ENCODE measurements at regions not wholly inside any gene's neighbourhood (a gene's known extent, or its start where the extent isn't known, plus 50 kb on each side); places are given as distances from the start of the nearest gene placed in this dataset.
A peak's percentile ranks its signal among the peaks of the same experiment; 100 is the strongest.

DNA sequence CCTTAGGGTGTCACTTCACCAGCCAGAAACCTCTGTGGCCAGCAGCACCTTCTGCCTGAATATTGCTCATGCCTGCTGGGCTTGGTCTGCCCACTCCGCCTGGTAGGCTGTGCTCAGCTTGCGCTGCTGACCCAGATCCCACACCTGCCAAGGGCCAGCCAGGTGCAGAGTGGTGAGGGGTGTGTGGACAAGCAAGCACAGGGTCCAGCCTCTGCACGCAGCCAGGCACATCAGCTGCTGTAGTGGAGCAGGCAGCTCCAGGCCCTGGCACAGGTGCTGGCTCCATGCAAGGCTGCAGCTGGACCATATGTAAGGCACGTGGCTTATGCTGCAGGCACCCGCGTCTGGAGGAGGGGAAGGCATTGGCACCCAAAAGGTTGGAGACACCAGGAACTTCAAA is 567.4 kb downstream of the INHBA start:
- H3K36me3 ChIP-seq = no peaks in the 10 kb centered on the region
- no peak overlapping the region for H3K27ac ChIP-seq
- H3K4me3 ChIP-seq = no peak overlapping the region
- TF ChIP-seq, protein P1, sequence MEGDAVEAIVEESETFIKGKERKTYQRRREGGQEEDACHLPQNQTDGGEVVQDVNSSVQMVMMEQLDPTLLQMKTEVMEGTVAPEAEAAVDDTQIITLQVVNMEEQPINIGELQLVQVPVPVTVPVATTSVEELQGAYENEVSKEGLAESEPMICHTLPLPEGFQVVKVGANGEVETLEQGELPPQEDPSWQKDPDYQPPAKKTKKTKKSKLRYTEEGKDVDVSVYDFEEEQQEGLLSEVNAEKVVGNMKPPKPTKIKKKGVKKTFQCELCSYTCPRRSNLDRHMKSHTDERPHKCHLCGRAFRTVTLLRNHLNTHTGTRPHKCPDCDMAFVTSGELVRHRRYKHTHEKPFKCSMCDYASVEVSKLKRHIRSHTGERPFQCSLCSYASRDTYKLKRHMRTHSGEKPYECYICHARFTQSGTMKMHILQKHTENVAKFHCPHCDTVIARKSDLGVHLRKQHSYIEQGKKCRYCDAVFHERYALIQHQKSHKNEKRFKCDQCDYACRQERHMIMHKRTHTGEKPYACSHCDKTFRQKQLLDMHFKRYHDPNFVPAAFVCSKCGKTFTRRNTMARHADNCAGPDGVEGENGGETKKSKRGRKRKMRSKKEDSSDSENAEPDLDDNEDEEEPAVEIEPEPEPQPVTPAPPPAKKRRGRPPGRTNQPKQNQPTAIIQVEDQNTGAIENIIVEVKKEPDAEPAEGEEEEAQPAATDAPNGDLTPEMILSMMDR (IDR thresholded peaks at IDR 0.05) = no peak
- H3K9me3 ChIP-seq = no peaks in the 10 kb centered on the region
- H3K4me1 ChIP-seq = no peaks in the 10 kb centered on the region
- intact Hi-C loops (cut with DNase I) = no loop called here
- ATAC-seq (peak in 1 of 2 donors; percentile 24), DNase-seq (no peak)
- H3K27me3 ChIP-seq (ENCODE audit: low read depth) = no peaks in the 10 kb centered on the region

DNA sequence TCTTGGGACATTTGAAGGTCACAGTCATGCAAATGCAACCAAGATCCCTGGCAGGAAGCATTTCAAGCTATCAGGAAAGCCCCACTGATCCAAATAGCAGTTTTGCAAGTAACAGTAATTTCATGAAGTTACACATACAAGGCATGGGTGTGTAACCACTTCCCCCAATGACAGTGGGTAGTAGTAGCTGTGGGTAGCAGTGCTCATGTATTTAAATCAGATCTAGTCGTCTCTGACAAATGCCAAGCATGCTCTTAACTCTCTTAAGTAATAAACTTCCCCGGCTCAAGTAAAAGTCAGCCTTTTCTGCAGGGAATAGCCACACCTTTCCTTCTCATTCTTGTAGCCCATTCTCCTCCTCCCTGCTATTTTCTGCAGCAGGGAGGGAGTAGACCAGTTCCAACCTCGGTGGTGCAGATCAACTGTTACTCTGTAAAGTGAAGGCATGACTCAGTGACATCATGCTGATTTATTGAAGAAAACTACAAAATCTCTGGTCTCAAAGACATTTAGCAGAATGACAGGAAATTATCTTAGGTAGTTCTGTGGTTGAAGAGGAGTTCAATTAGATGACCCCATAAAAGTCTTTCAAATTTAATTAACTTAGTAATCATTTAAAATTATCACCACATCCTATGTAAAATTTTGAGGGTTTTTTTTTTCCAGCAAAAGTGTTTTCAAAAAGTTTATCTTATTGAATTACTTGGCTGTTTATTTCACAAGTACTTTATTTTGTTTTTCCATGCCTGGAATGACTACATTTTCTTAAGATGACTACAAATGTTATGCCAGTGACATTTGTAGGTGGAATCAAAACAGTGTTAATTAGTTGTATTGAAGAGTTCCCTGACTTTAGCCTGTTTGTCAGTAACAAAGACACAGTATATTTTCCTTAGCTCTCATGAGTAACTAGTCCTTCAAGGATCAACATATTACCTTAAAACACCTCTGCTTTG is 568.3 kb downstream of the INHBA start:
- no peak overlapping the region for H3K4me3 ChIP-seq
- DNase-seq (no peak), ATAC-seq (peak; percentile 43 to 45)
- H3K36me3 ChIP-seq = no peaks in the 10 kb centered on the region
- no peaks in the 10 kb centered on the region for H3K27me3 ChIP-seq (ENCODE audit: low read depth)
- H3K4me1 ChIP-seq = no peaks in the 10 kb centered on the region
- no peak overlapping the region for H3K27ac ChIP-seq
- no peaks in the 10 kb centered on the region for H3K9me3 ChIP-seq
- intact Hi-C loops (cut with DNase I) = no loop called here
- TF ChIP-seq, protein P1 (IDR thresholded peaks at IDR 0.05) = no peak

DNA sequence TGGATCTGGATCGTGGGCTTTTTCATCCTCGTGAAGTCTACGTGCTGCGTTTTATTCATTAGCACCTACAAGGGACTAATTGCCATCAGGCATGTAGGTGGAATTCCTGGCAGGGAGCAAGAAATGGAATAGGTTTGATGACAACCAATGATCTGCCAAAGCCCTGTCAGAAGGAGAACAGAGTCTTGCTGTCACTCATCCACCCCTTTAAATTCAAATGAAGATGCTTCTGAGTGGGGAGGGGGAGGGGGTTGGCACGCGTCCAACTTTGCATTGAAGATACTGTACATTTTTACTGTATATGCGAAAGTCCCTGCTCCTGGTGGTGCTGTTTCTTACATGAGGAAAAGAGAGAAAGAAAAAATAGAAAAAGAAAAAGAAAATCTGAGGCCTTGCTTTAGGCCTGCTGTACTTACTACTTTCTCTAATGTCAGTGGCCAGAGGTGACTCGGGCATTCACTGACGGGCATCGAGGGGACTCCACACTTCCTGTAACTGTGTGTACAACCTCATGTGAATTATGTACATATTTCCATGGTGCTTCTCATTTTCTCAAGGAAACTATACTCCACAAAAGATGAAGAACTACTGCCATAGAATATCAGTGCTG is 569.1 kb downstream of the INHBA start:
- DNase-seq = no peak
- intact Hi-C loops (cut with DNase I) = no loop called here

DNA sequence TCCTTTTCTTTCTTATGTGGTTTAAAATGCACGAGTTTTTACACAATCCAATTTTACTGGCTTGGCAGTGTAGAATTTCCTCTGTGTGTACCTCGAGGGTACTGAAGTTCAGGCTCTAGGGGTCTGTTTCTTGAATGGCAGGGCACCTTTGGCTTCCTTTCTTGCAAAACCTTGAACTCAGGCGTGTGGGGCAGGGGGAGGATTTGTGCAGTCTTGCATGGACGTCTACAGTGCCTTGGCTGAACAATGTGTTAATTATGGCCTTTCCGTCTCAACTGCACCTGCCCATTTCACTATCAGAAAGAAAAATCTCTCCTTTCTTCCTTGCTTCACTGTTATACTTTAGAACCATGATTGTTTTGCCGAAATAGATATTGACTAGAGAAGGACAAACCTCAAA is 570.9 kb downstream of the INHBA start:
- DNase-seq = no peak
- Histone ChIP-seq H3K27ac (no peak overlapping the region), H3K9me3 (no peaks in the 10 kb centered on the region), H3K4me1 (no peaks in the 10 kb centered on the region), H3K4me3 (no peak overlapping the region), H3K27me3 (ENCODE audit: low read depth) (no peaks in the 10 kb centered on the region), H3K36me3 (no peaks in the 10 kb centered on the region)
- ATAC-seq = no peak
- TF ChIP-seq, protein P1 (IDR thresholded peaks at IDR 0.05) = no peak
- intact Hi-C loops (cut with DNase I) = no loop called here

More for the DNA sequence above, 569.1 kb downstream of the INHBA start:
- Histone ChIP-seq H3K9me3 (no peaks in the 10 kb centered on the region), H3K27me3 (ENCODE audit: low read depth) (no peaks in the 10 kb centered on the region), H3K4me3 (no peak overlapping the region), H3K4me1 (no peaks in the 10 kb centered on the region), H3K36me3 (no peaks in the 10 kb centered on the region), H3K27ac (no peak overlapping the region)
- TF ChIP-seq, protein P1 (IDR thresholded peaks at IDR 0.05) = no peak
- ATAC-seq = no peak

DNA sequence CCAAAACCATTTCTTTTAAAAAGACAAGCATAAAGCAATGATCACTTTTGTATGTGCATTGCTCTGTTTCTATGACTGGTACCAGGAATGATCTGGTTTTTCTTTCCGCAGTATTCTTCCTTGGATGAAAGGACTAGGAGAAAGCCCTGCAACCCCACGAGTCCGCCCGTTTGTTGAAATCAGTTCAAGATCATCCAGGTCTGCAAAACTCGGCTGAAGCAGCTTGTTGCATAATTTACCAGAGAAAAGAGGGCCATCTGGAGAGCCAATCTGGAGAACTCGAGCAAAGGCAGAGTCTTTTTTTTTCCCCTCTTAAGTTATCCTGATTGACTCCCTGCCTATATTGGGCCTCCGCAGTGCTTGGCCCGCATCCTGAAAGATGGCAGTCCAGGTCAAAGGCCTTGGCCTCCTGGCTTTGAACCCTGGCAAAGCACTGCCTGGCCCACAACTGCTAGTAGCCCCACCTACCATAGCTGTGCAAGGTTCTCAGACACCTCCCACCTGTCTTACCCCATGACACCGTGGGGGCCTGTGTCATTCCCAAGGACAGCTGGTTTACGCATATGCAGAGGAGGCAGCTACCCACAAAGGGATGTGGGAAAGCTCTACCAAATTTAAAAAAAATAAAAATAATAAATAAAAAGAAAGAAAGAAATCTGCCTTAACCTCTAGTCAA is 572.2 kb downstream of the INHBA start:
- Histone ChIP-seq H3K9me3 (no peaks in the 10 kb centered on the region), H3K27me3 (ENCODE audit: low read depth) (no peaks in the 10 kb centered on the region), H3K4me1 (no peaks in the 10 kb centered on the region), H3K36me3 (no peaks in the 10 kb centered on the region), H3K27ac (no peak overlapping the region), H3K4me3 (no peak overlapping the region)
- no peak for ATAC-seq
- TF ChIP-seq, protein P1 (IDR thresholded peaks at IDR 0.05) = no peak
- no peak for DNase-seq
- intact Hi-C loops (cut with DNase I) = no loop called here
